HG02870 (cell line): ENCODE measurements at regions not wholly inside any gene's neighbourhood (a gene's known extent, or its start where the extent isn't known, plus 50 kb on each side); places are given as distances from the start of the nearest gene placed in this dataset.

Experiments used
- ATAC-seq: cut with Tn5 transposase; IDR thresholded peaks from one replicate; pipeline ENCODE4 v1.9.1; 2021; ENCODE audit warnings: mild to moderate bottlenecking, moderate library complexity; ENCODE audit not compliant: unreplicated experiment

DNA sequence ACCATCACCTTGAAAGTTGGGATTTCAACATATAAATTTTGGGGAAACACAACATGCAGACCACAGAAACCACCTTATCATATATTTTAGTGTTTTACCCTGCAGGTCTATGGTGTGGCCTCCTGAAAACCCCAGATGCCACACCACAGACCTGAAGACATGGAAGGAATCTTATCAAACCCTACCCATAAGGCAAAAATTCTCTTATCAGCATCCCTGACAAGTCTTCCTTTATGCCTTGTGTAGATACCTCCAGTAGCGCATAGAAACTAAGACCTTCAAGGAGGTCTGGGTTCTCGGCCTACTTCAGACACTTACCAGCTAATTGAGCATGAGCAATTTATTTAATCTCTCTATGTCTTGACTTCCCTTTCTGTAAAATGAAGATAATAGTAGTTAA is 59.1 kb upstream of the SLC14A2 start:
- ATAC-seq = no peak

DNA sequence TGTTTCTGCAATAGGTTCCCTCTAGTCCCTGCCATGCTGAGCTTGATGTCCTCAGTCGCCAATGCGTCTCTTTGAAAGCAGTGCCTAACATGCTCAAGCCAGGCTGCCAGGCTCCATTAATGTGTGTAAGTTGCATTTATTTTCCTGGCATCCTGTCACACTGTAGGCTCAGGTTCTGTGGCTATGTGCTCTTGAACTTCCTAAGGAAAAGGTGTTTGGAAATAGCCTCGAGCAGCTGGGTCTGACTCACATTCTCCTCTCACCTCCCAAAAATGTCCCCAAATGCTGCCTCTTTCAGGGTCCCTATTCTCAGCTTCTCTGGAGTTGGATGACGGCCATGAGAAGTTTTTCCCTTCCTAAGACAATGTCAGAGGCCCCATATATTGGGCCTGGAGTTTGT is 58.0 kb upstream of the SLC14A2 start:
- ATAC-seq = no peak

DNA sequence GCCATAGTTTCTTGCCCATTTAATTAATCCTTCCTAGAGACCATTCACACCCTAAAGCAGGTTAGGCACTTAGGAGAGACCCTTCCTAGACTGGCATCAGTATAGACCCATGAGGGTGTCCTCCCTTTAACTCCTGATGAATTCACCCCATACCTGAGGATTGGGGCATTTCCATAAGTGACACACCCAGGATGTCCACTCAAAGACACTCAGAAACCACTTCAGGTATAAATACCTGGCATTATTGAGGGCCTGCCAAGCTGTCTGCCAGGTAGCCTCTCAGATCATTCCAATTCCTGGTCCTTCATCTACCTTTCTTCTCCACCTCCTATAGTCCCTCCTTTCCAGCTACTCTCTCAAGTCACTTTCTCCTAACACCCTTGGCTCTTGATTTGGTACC is 57.5 kb upstream of the SLC14A2 start:
- no peak for ATAC-seq

DNA sequence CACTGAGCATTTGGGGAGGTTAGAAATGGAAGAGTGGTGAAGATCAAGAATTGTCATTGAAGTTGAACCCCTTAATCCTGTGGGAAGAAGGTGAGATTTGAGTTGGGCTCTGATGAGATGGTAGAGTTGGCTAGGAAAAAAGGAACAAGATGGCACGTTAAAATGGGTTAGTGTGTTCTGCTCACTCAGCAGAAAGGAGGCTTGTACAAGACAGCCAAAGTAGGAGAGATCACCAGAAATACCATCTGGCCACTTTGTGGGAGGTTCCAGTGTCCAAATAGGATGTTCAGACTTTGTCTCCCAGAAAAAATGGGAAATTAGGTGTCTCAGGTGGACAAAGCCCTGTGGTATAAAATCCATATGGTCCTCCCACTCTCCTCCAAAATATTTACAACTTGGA is 56.0 kb upstream of the SLC14A2 start:
- no peak for ATAC-seq

DNA sequence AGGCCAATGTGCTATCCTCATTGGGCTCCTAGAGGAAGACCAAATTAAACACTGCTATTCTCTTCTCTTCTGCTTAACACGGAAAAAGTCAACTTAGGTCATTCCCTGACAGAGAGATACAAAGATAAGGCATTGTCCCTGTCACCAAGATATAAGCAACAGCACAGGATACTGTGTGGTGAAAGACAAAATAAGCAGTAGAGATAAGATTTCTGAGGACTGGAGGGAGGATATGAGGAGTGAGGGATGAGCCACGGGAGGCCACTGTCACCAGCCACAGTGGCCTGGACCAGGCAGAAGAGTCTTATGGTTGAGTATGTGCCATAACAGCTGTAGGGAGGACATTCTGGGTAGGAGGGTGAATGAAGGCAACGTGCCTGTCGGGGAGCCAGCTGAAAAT is 54.4 kb upstream of the SLC14A2 start:
- ATAC-seq = no peak

DNA sequence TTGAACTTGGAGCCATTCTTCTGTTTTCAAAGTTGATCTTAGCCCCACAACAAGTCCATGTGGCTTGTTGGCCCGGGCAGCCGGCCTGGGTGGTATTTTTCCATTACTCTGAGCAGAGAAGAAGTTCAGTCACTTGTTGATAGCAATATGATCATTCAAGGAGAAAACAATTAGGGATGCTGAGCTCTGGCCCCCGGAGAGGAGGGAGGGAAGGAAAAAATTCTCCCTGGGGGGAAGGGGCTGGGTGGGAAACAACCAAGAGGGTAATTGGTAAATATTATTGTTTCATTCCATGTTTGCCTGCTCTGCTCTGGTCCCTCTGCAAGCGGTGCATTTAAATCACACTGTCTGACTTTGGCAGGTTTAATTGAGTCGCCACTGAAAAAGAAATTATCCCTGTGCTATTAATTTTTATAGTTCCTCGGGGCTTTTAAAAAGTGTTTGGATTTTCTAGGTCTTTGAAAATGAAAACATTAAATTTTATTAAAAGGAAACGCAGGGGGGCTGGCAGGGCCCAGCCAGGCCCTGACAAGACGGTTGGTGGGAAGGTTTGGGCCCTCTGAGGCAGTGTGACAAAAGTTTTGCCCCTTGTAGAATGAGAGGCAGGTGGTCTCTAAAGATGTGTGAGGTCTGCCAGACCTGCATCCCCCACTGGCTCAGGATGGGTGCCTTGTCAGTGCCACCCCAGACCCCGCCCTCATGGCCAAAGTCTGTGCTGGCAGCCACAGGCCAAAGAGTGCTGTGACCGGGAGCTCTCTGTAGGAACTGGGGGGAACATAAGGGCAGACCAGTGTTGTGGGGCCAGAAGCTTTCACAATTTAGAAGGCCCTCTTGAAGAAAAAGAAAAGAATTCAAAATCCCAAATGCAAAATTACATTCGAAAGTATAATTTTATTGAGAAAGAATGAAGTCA is 52.5 kb upstream of the SLC14A2 start:
- no peak for ATAC-seq

DNA sequence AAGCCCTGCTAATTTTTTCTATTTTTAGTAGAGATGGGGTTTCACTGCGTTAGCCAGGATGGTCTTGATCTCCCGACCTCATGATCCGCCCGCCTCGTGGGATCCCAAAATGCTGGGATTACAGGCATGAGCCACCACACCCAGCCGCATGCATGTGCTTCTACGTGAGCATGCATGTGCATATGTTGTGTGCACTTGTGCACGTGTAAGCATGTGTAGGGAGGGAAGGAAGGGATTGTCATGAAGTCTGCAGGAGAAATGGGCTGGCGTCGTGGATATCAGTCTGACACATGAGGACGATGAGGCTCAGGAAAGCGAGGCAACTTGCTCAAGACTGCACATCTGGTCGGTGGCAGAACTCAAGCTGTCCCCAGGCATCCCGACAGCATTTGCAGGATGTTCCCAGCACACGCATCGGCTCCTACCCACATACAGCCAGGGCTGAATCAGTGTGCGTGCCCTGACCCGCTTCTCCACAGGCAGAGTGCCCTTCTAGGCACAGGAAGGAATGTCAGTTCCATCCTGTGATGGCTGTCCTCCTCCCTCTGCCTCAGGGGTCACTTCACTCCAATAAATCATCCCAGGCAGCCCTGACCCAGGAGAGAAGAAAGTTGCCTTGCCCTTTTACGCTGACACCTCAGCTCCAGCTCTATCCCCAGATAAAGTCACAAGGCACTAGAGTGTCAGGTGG is 49.9 kb upstream of the SLC14A2 start:
- no peak for ATAC-seq
